ENCODE measurements at regions not wholly inside any gene's neighbourhood (a gene's known extent, or its start where the extent isn't known, plus 50 kb on each side); places are given as distances from the start of the nearest gene placed in this dataset.

GRCh38 chr5:86129009-86129408 lies 488.7 kb upstream of the COX7C start:
- TF ChIP-seq CTCF (IDR thresholded peaks at IDR 0.05; ENCODE audit: poor library complexity) (no peak), EZH2phosphoT487 (IDR thresholded peaks at IDR 0.05; ENCODE audit: low read depth, severe bottlenecking, unreplicated experiment) (no peak)
